Ascending aorta (tissue), 2 donors: ENCODE measurements at regions not wholly inside any gene's neighbourhood (a gene's known extent, or its start where the extent isn't known, plus 50 kb on each side); places are given as distances from the start of the nearest gene placed in this dataset.

Experiments used
- DNase-seq, 2 donors: peaks; one replicate each; pipeline ENCODE4 v3.0.0-alpha.2; 2019; ENCODE audit warnings: low spot score in 2 of 2
- H3K27ac ChIP-seq, 2 donors: fragments of 200-600 bp; sonication (generic); one replicate each; pipeline ENCODE4 v1.5.1; 2016 to 2017; ENCODE audit warnings: mild to moderate bottlenecking in 1 of 2
- H3K27me3 ChIP-seq: fragments of 200-600 bp; sonication (generic); one replicate; pipeline ENCODE4 v1.5.1; 2017
- H3K36me3 ChIP-seq, 2 donors: fragments of 200-600 bp; sonication (generic); one replicate each; pipeline ENCODE4 v1.5.1; 2016
- H3K4me1 ChIP-seq, 2 donors: fragments of 200-600 bp; sonication (generic); one replicate each; pipeline ENCODE4 v1.5.1; 2016 to 2017; ENCODE audit warnings: mild to moderate bottlenecking in 1 of 2
- H3K4me3 ChIP-seq, 2 donors: fragments of 200-600 bp; sonication (generic); one replicate each; pipeline ENCODE4 v1.5.1; 2016 to 2017; ENCODE audit warnings: mild to moderate bottlenecking in 1 of 2
- H3K9me3 ChIP-seq, 2 donors: fragments of 200-600 bp; sonication (generic); one replicate each; pipeline ENCODE4 v1.5.1; 2016
- intact Hi-C: fragments of 100-400 bp; cut with DNase I; formaldehyde crosslinking; loops from one replicate; pipeline ENCODE4 v1.15.1; 2023
- TF ChIP-seq, protein P1 (sequence below), 3 experiments: fragments of 200-600 bp in 2 of 3; fragments of 450-650 bp in 1 of 3; sonication (generic) in 2 of 3; IDR thresholded peaks; one replicate each; pipeline ENCODE4 v1.5.1; 2016 to 2019; ENCODE audit warnings: antibody characterized with exemption in 3 of 3, mild to moderate bottlenecking in 1 of 3, moderate library complexity in 1 of 3

DNA sequence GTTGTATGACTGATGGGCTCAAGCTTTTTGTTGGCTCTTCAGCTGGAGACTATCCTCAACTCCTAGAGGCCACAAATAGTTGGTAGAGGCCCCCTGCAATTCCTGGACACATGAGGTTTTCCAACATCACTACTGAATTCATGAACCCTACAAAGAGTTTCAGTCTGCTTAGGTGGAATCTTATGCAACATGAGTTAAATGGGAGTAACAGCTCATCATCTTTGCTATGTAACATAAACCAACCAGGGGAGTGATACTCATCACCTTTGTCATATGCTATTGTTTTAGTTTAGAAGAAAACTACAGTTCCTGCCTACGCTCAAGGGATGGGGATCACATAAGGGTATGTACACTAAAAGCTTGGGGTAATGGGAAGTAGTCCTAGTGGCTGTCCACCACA lies 729.4 kb downstream of the SORCS1 start:
- Histone ChIP-seq H3K4me1 (no peaks in the 10 kb centered on the region), H3K4me3 (no peak overlapping the region), H3K36me3 (no peaks in the 10 kb centered on the region), H3K9me3 (no peaks in the 10 kb centered on the region), H3K27me3 (no peaks in the 10 kb centered on the region), H3K27ac (no peak overlapping the region)
- TF ChIP-seq, protein P1, sequence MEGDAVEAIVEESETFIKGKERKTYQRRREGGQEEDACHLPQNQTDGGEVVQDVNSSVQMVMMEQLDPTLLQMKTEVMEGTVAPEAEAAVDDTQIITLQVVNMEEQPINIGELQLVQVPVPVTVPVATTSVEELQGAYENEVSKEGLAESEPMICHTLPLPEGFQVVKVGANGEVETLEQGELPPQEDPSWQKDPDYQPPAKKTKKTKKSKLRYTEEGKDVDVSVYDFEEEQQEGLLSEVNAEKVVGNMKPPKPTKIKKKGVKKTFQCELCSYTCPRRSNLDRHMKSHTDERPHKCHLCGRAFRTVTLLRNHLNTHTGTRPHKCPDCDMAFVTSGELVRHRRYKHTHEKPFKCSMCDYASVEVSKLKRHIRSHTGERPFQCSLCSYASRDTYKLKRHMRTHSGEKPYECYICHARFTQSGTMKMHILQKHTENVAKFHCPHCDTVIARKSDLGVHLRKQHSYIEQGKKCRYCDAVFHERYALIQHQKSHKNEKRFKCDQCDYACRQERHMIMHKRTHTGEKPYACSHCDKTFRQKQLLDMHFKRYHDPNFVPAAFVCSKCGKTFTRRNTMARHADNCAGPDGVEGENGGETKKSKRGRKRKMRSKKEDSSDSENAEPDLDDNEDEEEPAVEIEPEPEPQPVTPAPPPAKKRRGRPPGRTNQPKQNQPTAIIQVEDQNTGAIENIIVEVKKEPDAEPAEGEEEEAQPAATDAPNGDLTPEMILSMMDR (IDR thresholded peaks at IDR 0.05) = no peak
- no peak for DNase-seq
- intact Hi-C loops = no loop called here

DNA sequence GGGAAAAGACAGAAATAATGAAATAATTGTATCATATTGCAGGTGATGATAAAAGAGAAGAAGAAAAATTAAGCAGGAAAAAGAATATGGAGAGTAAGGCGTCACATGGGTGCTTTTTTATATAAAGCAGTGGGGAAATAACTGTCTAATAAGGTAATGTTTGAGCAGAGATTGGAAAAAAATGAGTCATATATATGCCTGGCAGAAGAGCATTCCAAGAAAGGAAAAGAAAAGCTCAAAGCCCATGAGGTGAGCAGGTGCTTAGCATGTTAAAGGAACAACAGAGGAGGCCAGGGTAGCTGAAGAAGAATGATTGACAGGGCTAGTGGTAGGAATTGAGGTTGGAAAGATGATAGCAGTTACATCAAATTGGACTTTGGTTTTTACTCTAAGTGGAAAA lies 739.5 kb downstream of the SORCS1 start:
- intact Hi-C loops = no loop called here
- Histone ChIP-seq H3K4me1 (no peaks in the 10 kb centered on the region), H3K4me3 (no peak overlapping the region), H3K9me3 (no peaks in the 10 kb centered on the region), H3K36me3 (no peaks in the 10 kb centered on the region), H3K27ac (no peak overlapping the region), H3K27me3 (no peaks in the 10 kb centered on the region)
- TF ChIP-seq, protein P1 (IDR thresholded peaks at IDR 0.05) = no peak
- no peak for DNase-seq

DNA sequence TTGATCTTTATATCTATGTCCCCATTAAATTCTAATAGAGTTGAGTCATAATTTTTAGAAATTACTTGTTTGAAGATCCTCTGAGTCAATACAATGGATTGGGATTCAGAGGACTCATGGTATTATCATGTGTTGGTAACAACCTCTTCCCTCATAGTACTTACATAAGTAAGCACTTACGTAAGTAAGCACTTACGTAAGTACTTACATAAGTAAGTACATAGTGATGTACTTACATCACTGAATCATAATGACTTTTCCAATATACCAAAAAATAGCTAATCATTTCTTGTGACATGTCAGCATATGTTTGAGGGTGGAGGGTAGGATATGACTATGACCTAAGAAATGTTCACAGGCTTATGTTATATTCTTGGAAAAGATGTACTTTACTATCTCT lies 740.5 kb downstream of the SORCS1 start:
- no peak for DNase-seq
- Histone ChIP-seq H3K27ac (no peak overlapping the region), H3K36me3 (no peaks in the 10 kb centered on the region), H3K4me3 (no peak overlapping the region), H3K9me3 (no peaks in the 10 kb centered on the region), H3K27me3 (no peaks in the 10 kb centered on the region), H3K4me1 (no peaks in the 10 kb centered on the region)
- intact Hi-C loops = no loop called here
- TF ChIP-seq, protein P1 (IDR thresholded peaks at IDR 0.05) = no peak

DNA sequence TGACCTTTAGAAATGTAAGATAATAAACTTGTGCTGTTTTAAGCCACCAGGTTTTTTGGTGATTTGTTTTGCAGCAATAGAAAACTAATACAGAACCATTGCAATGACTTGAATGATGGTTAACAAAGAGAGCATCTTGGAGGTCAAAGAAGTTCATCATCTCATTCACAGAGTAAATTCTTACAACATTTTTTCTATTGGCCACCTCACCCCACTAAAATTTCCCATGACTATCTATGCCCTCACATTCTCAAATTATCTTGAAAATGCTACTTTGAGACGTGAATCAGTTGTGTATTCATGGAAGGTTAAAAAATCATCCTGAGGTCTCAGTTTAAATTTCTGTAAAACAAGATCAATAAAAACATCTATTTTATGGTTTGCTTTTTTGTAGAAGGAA lies 754.2 kb downstream of the SORCS1 start:
- intact Hi-C loops = no loop called here
- no peaks in the 10 kb centered on the region for H3K36me3 ChIP-seq
- no peaks in the 10 kb centered on the region for H3K4me1 ChIP-seq
- TF ChIP-seq, protein P1 (IDR thresholded peaks at IDR 0.05) = no peak
- H3K27ac ChIP-seq = no peak overlapping the region
- H3K27me3 ChIP-seq = no peaks in the 10 kb centered on the region
- no peaks in the 10 kb centered on the region for H3K9me3 ChIP-seq
- H3K4me3 ChIP-seq = no peak overlapping the region
- no peak for DNase-seq

DNA sequence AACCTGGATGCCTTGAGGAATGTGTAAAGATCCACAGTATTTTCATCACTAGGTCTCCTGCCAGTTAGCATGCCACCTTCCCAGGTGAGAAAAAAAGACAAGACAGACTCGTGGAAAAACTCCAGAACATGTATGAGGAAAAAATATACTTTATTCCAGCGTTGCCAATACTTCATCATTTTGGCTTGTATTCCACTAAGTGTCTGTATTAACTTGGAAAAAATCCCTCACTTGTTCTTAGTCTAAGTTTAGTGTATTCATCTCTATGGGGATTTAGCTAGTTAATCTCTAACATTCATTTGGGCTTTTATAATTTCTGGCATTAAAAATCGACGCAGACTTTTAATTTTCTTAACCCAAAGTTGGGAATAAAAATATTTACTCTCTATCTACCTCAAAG lies 759.4 kb downstream of the SORCS1 start:
- Histone ChIP-seq H3K9me3 (no peaks in the 10 kb centered on the region), H3K36me3 (no peaks in the 10 kb centered on the region), H3K27me3 (no peaks in the 10 kb centered on the region), H3K4me1 (no peaks in the 10 kb centered on the region), H3K4me3 (no peak overlapping the region), H3K27ac (no peak overlapping the region)
- TF ChIP-seq, protein P1 (IDR thresholded peaks at IDR 0.05) = no peak
- intact Hi-C loops = no loop called here
- no peak for DNase-seq

DNA sequence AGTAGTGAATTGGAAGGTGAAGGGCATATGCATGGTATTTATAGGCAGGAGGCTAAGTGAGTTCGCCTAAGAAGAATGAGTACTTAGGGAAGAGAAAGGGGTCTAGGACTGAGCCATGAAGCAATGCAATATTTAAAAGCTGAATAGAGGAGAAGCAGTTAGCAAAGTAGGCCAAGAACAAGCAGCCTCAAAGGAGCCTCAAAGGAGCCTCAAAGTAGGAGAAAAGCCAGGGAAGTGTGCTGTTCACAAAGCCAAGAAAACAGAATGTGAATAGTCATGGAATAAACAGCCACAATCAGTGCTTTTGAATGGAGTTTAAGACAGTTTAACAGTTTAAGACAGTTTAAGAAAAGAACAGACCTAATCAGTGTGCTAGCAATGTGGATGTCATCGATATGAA lies 762.0 kb downstream of the SORCS1 start:
- Histone ChIP-seq H3K9me3 (no peaks in the 10 kb centered on the region), H3K27ac (no peak overlapping the region)

More for the DNA sequence above, 762.0 kb downstream of the SORCS1 start:
- no peaks in the 10 kb centered on the region for H3K27me3 ChIP-seq
- H3K4me3 ChIP-seq = no peak overlapping the region
- no peak for DNase-seq
- no peaks in the 10 kb centered on the region for H3K4me1 ChIP-seq
- intact Hi-C loops = no loop called here
- TF ChIP-seq, protein P1 (IDR thresholded peaks at IDR 0.05) = no peak
- H3K36me3 ChIP-seq = no peaks in the 10 kb centered on the region
